ENCODE measurements at regions not wholly inside any gene's neighbourhood (a gene's known extent, or its start where the extent isn't known, plus 50 kb on each side); places are given as distances from the start of the nearest gene placed in this dataset.

DNA sequence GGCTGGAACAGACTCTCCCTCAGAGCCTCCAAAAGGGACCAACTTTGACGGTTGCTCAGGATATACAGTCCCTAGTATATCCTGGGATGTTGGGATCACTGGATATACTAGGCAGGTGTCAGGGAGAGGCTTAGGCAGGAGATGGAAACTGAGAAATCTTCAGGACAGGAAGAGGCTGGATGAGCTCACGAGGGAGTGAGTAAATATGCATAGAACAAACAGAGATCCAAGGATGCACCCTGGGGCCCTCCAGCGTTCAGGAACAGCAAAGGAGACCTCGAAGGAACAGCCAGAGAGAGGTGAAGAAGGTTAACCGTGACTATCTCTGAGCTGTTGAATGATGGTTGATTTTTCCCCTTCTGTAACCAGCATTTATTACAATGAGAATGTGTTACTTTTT lies 191.3 kb downstream of the BMP7 start:
- TF ChIP-seq, protein P1, sequence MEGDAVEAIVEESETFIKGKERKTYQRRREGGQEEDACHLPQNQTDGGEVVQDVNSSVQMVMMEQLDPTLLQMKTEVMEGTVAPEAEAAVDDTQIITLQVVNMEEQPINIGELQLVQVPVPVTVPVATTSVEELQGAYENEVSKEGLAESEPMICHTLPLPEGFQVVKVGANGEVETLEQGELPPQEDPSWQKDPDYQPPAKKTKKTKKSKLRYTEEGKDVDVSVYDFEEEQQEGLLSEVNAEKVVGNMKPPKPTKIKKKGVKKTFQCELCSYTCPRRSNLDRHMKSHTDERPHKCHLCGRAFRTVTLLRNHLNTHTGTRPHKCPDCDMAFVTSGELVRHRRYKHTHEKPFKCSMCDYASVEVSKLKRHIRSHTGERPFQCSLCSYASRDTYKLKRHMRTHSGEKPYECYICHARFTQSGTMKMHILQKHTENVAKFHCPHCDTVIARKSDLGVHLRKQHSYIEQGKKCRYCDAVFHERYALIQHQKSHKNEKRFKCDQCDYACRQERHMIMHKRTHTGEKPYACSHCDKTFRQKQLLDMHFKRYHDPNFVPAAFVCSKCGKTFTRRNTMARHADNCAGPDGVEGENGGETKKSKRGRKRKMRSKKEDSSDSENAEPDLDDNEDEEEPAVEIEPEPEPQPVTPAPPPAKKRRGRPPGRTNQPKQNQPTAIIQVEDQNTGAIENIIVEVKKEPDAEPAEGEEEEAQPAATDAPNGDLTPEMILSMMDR (conservative IDR thresholded peaks at IDR 0.05; ENCODE audit: low read length) = no peak
- TF ChIP-seq EZH2phosphoT487 (IDR thresholded peaks at IDR 0.05; ENCODE audit: borderline replicate concordance, low read depth, low read length) = no peak

Measured in OCI-LY7 (cell line).